Ovary (tissue), 3 donors: ENCODE measurements at regions not wholly inside any gene's neighbourhood (a gene's known extent, or its start where the extent isn't known, plus 50 kb on each side); places are given as distances from the start of the nearest gene placed in this dataset.

Experiments
- EP300 ChIP-seq: sonication (generic); formaldehyde crosslinking; IDR thresholded peaks from one replicate; pipeline ENCODE4 v1.6.1; 2017; ENCODE audit warnings: antibody characterized with exemption
- TF ChIP-seq, protein P1 (sequence below), 3 donors: fragments of 450-650 bp in 2 of 3; fragments of 200-600 bp in 1 of 3; IDR thresholded peaks; one replicate each; pipeline versions ENCODE4 v1.5.1 to v1.8.0; 2016 to 2022; ENCODE audit warnings: antibody characterized with exemption in 3 of 3, mild to moderate bottlenecking in 1 of 3
- donor health status: DM: no; HTN: no; CAD: no.

GRCh38 chr11:8812438-8812837 lies 98.6 kb upstream of the AKIP1 start:
- TF ChIP-seq, protein P1, sequence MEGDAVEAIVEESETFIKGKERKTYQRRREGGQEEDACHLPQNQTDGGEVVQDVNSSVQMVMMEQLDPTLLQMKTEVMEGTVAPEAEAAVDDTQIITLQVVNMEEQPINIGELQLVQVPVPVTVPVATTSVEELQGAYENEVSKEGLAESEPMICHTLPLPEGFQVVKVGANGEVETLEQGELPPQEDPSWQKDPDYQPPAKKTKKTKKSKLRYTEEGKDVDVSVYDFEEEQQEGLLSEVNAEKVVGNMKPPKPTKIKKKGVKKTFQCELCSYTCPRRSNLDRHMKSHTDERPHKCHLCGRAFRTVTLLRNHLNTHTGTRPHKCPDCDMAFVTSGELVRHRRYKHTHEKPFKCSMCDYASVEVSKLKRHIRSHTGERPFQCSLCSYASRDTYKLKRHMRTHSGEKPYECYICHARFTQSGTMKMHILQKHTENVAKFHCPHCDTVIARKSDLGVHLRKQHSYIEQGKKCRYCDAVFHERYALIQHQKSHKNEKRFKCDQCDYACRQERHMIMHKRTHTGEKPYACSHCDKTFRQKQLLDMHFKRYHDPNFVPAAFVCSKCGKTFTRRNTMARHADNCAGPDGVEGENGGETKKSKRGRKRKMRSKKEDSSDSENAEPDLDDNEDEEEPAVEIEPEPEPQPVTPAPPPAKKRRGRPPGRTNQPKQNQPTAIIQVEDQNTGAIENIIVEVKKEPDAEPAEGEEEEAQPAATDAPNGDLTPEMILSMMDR (IDR thresholded peaks at IDR 0.05), result no peak
- no peak for TF ChIP-seq EP300
